Astrocyte (in vitro differentiated cells and primary cell): ENCODE measurements at regions not wholly inside any gene's neighbourhood (a gene's known extent, or its start where the extent isn't known, plus 50 kb on each side); places are given as distances from the start of the nearest gene placed in this dataset.

Experiments used
- EZH2 ChIP-seq: IDR thresholded peaks from 2 replicates; pipeline ENCODE4 v1.6.1; 2012; ENCODE audit warnings: mild to moderate bottlenecking, low read length, inconsistent platforms; ENCODE audit not compliant: insufficient read depth
- TF ChIP-seq, protein P1 (sequence below): IDR thresholded peaks from 2 replicates; pipeline ENCODE4 v1.5.1; 2011; ENCODE audit warnings: low read depth, mild to moderate bottlenecking, inconsistent platforms, low read length, moderate library complexity; ENCODE audit not compliant: insufficient read depth

DNA sequence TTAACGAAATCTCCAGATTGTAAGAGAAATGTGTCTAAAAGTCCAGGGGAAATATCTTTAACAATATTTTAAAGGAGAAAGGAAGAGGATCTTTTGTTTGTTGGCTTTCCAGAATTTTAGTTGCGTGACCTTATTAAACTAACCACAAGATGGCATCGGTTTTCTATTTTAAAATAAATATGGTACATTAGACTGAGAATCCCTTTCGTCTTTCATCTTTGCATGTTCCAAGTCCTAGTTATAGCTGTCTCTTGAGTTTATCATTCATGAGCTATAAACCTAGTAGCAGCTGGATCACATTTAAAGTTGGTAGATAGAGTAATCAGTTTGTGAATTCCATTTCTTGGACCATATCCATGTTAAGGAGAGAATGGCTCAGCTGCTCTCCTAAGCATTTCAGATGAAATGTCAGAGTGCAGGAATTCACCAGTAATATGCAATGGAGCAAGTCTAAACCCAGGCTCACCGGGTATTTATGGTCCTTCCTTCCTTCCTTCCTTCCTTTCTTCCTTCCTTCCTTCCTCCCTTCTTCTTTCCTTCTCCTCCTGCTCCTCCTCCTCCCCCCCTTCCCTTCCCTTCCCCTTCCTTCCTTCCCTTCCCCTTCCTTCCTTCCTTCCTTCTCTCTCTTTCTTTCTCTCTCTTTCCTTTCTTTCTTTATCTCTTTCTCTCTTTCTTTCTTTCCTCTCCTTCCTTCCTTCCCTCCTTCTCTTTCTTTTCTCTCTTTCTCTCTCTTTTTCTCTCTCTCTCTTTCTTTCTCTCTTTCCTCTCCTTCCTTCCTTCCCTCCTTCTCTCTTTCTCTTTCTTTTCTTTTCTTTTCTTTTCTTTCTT, 57.8 kb upstream of the RAB18 start:
- TF ChIP-seq, protein P1, sequence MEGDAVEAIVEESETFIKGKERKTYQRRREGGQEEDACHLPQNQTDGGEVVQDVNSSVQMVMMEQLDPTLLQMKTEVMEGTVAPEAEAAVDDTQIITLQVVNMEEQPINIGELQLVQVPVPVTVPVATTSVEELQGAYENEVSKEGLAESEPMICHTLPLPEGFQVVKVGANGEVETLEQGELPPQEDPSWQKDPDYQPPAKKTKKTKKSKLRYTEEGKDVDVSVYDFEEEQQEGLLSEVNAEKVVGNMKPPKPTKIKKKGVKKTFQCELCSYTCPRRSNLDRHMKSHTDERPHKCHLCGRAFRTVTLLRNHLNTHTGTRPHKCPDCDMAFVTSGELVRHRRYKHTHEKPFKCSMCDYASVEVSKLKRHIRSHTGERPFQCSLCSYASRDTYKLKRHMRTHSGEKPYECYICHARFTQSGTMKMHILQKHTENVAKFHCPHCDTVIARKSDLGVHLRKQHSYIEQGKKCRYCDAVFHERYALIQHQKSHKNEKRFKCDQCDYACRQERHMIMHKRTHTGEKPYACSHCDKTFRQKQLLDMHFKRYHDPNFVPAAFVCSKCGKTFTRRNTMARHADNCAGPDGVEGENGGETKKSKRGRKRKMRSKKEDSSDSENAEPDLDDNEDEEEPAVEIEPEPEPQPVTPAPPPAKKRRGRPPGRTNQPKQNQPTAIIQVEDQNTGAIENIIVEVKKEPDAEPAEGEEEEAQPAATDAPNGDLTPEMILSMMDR, result peak; percentile 22
- TF ChIP-seq EZH2, result no peak
